CD4-positive, alpha-beta T cell (primary cell): ENCODE measurements at regions not wholly inside any gene's neighbourhood (a gene's known extent, or its start where the extent isn't known, plus 50 kb on each side); places are given as distances from the start of the nearest gene placed in this dataset.

Source experiments
- ATAC-seq: fragments of 200-7000 bp; cut with Tn5 transposase; one replicate; pipeline ENCODE4 v1.10.0; 2022; ENCODE audit warnings: mild to moderate bottlenecking; ENCODE audit not compliant: poor library complexity
- CTCF ChIA-PET: fragments of 350-600 bp; sonication (Branson Sonifier 250); formaldehyde crosslinking; loops from one replicate; lab custom pipeline; 2021; ENCODE audit warnings: antibody characterized with exemption, inconsistent platforms; lab: Charles Lee
- POLR2A ChIA-PET: fragments of 350-600 bp; sonication (Branson Sonifier 250); formaldehyde crosslinking; loops from one replicate; lab custom pipeline; 2021; ENCODE audit warnings: antibody characterized with exemption, inconsistent platforms; lab: Charles Lee
- DNase-seq, 14 experiments: peaks; one replicate each; pipeline ENCODE4 v3.0.0-alpha.2; 2013 to 2020; ENCODE audit warnings: mixed read lengths in 2 of 14
- H3K27ac ChIP-seq, 2 donors: one replicate each; pipeline versions ENCODE4 v1.5.1 to v1.7.0; 2013; ENCODE audit warnings: low read length in 2 of 2, low read depth in 1 of 2, mild to moderate bottlenecking in 1 of 2
- H3K27me3 ChIP-seq, 2 experiments: 1 replicate in 1 of 2; 2 replicates in 1 of 2; pipeline versions ENCODE4 v1.6.1 to v1.7.0; 2013; ENCODE audit warnings: low read length in 2 of 2, control low read depth in 1 of 2, mild to moderate bottlenecking in 1 of 2, moderate library complexity in 1 of 2; ENCODE audit not compliant: insufficient read depth in 2 of 2, control insufficient read depth in 1 of 2
- H3K36me3 ChIP-seq: one replicate; pipeline ENCODE4 v1.6.1; 2013; ENCODE audit warnings: low read length, control low read depth; ENCODE audit not compliant: insufficient read depth
- H3K4me1 ChIP-seq: one replicate; pipeline ENCODE4 v1.6.1; 2013; ENCODE audit warnings: low read length, control low read depth; ENCODE audit not compliant: insufficient read depth
- H3K4me3 ChIP-seq: one replicate; pipeline ENCODE4 v1.5.1; 2013; ENCODE audit warnings: mild to moderate bottlenecking, low read length, moderate library complexity
- H3K9me3 ChIP-seq, 2 experiments: 1 replicate in 1 of 2; 2 replicates in 1 of 2; pipeline versions ENCODE4 v1.6.1 to v1.7.0; 2013; ENCODE audit warnings: low read length in 2 of 2, mild to moderate bottlenecking in 2 of 2, control low read depth in 1 of 2, moderate library complexity in 1 of 2; ENCODE audit not compliant: control insufficient read depth in 1 of 2, insufficient read depth in 1 of 2
- H3K27ac Mint-ChIP-seq: one replicate; pipeline ENCODE4 v1.8.0; 2020; ENCODE audit warnings: mixed read lengths
- H3K27me3 Mint-ChIP-seq: one replicate; pipeline ENCODE4 v1.8.0; 2021; ENCODE audit warnings: mixed read lengths
- H3K36me3 Mint-ChIP-seq: one replicate; pipeline ENCODE4 v1.8.0; 2021; ENCODE audit warnings: low read depth, mixed read lengths
- H3K4me1 Mint-ChIP-seq: one replicate; pipeline ENCODE4 v1.8.0; 2021; ENCODE audit warnings: low read depth, mixed read lengths
- H3K4me3 Mint-ChIP-seq: one replicate; pipeline ENCODE4 v1.8.0; 2020; ENCODE audit warnings: mild to moderate bottlenecking, mixed read lengths
- H3K9me3 Mint-ChIP-seq: one replicate; pipeline ENCODE4 v1.8.0; 2020; ENCODE audit warnings: mixed read lengths
- intact Hi-C, 2 experiments: fragments of 100-400 bp; cut with DNase I in 1 of 2; cut with micrococcal nuclease in 1 of 2; formaldehyde crosslinking; loops; one replicate each; pipeline versions ENCODE4 v1.15.1 to v1.9.0; 2023 to 2025; cut with DNase I, micrococcal nuclease
- TF ChIP-seq, protein P1 (sequence below): fragments of 200-600 bp; IDR thresholded peaks from one replicate; pipeline ENCODE4 v1.8.0; 2022; ENCODE audit warnings: antibody characterized with exemption, mild to moderate bottlenecking

DNA sequence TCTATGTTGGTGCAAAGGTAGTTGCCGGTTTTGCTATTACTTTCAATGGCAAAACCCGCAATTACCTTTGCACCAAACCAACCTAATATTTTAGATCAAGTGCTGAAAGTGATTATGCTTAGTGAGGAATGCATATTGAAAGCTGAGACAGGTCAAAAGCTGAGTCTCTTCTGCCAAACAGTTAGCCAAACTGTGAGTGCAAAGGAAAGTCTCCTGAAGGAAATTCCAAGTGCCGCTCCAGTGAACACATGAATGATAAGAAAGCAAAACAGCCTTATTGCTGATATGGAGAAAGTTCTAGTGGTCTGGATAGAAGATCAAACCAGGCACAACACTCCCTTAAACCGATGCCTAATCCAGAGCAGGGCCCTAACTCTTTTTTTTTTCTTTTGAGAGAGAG is 83.1 kb upstream of the ERRFI1 start:
- POLR2A ChIA-PET = no interaction called here
- H3K4me1 ChIP-seq = peaks cover 7% of the 10 kb centered on the region
- no peak overlapping the region for H3K4me3 Mint-ChIP-seq
- H3K27me3 Mint-ChIP-seq = peaks cover 4% of the 10 kb centered on the region
- intact Hi-C loops = no loop called here
- H3K9me3 Mint-ChIP-seq = peaks cover 3% of the 10 kb centered on the region
- peaks cover 0 to 3% of the 10 kb centered on the region in 2 experiments for H3K9me3 ChIP-seq
- ATAC-seq = no peak
- no peak overlapping the region for H3K27ac Mint-ChIP-seq
- H3K27me3 ChIP-seq = no peaks in the 10 kb centered on the region
- no peak overlapping the region for H3K27ac ChIP-seq
- DNase-seq = no peak
- CTCF ChIA-PET = no interaction called here
- no peaks in the 10 kb centered on the region for H3K36me3 Mint-ChIP-seq
- TF ChIP-seq, protein P1, sequence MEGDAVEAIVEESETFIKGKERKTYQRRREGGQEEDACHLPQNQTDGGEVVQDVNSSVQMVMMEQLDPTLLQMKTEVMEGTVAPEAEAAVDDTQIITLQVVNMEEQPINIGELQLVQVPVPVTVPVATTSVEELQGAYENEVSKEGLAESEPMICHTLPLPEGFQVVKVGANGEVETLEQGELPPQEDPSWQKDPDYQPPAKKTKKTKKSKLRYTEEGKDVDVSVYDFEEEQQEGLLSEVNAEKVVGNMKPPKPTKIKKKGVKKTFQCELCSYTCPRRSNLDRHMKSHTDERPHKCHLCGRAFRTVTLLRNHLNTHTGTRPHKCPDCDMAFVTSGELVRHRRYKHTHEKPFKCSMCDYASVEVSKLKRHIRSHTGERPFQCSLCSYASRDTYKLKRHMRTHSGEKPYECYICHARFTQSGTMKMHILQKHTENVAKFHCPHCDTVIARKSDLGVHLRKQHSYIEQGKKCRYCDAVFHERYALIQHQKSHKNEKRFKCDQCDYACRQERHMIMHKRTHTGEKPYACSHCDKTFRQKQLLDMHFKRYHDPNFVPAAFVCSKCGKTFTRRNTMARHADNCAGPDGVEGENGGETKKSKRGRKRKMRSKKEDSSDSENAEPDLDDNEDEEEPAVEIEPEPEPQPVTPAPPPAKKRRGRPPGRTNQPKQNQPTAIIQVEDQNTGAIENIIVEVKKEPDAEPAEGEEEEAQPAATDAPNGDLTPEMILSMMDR = no peak
- H3K36me3 ChIP-seq = no peaks in the 10 kb centered on the region
- H3K4me3 ChIP-seq = no peak overlapping the region
- H3K4me1 Mint-ChIP-seq = peaks cover 13% of the 10 kb centered on the region

DNA sequence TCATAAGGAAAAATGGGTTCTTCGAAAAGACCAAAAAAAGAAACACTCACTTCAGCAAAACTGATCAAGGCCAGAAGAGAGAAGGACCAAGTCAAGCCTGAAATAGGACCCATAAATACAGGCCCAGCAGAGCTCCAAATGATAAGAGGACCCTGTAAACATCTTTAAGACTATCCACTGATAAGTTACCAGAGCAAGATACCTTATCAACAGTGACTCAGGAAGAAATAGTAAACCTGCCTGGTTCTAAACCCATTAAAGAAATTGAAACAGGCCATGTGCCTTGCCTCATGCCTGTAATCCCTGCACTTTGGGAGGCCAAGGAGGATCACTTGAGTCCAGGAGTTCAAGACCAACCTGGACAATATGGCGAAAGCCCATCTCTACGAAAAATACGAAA is 81.8 kb upstream of the ERRFI1 start:
- ChIA-PET CTCF (no interaction called here), POLR2A (no interaction called here)
- TF ChIP-seq, protein P1 = no peak
- Mint-ChIP-seq H3K36me3 (no peaks in the 10 kb centered on the region), H3K4me3 (no peak overlapping the region), H3K27ac (no peak overlapping the region), H3K27me3 (peaks cover 10% of the 10 kb centered on the region), H3K9me3 (peaks cover 3% of the 10 kb centered on the region), H3K4me1 (peaks cover 1% of the 10 kb centered on the region)
- no peak overlapping the region for H3K4me3 ChIP-seq
- no peak overlapping the region for H3K27ac ChIP-seq
- H3K9me3 ChIP-seq = peaks cover 0 to 3% of the 10 kb centered on the region in 2 experiments
- intact Hi-C loops = no loop called here
- H3K4me1 ChIP-seq = no peaks in the 10 kb centered on the region
- ATAC-seq (no peak), DNase-seq (no peak)
- no peaks in the 10 kb centered on the region for H3K36me3 ChIP-seq
- H3K27me3 ChIP-seq = no peaks in the 10 kb centered on the region

DNA sequence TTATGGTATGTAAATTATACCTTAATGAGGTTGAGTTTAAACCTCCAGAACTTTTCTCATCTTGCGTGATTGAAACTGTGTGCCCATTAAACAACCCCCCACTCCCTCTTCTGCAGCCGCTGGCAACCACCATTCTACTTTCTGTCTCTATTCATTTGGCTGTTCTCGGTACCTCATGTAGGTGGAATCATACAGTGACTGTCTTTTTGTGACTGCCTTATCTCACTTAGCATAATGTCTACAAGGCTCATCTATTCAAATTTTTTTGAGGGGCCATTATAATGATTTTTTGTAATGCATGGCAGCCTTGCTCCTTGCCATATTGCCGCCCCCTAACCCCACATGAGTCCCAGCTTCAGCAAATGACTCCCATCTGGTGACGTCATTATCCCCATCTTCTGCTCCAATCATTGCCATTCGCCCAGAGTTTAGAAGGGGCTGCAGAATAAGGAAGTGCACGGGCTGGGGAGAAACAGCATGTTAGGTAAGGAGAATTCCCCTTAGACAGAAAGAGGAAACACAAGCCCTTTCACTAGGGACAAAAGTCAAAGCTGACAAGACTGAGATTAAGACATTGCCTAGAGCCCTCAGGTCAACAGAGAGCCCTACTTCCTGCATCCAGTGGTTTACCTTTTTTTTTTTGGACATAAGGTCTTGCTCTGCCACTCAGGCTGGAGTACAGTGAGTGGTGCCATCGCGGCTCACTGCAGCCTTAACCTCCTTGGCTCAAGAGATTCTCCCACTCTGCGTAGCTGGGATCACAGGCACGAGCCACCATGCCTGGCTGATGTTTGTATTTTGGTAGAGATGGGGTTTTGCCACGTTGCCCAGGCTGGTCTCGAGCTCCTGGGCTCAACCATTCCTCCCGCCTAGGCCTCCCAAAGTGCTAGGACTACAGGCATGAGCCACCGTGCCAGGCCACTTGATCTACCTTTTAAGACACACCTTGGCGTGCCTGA is 78.4 kb upstream of the ERRFI1 start:
- Mint-ChIP-seq H3K9me3 (peaks cover 3% of the 10 kb centered on the region), H3K4me1 (no peaks in the 10 kb centered on the region), H3K27me3 (peaks cover 15% of the 10 kb centered on the region), H3K27ac (no peak overlapping the region), H3K36me3 (no peaks in the 10 kb centered on the region), H3K4me3 (no peak overlapping the region)
- TF ChIP-seq, protein P1 = no peak
- intact Hi-C loops = no loop called here
- H3K4me3 ChIP-seq = no peak overlapping the region
- CTCF ChIA-PET = no interaction called here
- ATAC-seq (no peak), DNase-seq (peak in 2 of 14 experiments; percentile 51 to 53)
- H3K27me3 ChIP-seq = no peaks in the 10 kb centered on the region
- peaks cover 0 to 3% of the 10 kb centered on the region in 2 experiments for H3K9me3 ChIP-seq
- POLR2A ChIA-PET = no interaction called here
- no peak overlapping the region for H3K27ac ChIP-seq
- H3K36me3 ChIP-seq = no peaks in the 10 kb centered on the region
- H3K4me1 ChIP-seq = no peaks in the 10 kb centered on the region
